GM12878 (cell line): ENCODE measurements at regions not wholly inside any gene's neighbourhood (a gene's known extent, or its start where the extent isn't known, plus 50 kb on each side); places are given as distances from the start of the nearest gene placed in this dataset.

Experiments used
- CTCF ChIP-seq, 3 experiments: IDR thresholded peaks in 2 of 3; conservative IDR thresholded peaks in 1 of 3; 2 replicates each; pipeline ENCODE4 v1.5.1; 2011; ENCODE audit warnings: low read depth in 3 of 3, low read length in 3 of 3, mild to moderate bottlenecking in 3 of 3, control low read depth in 2 of 3, moderate library complexity in 2 of 3, inconsistent platforms in 1 of 3, mixed read lengths in 1 of 3; ENCODE audit not compliant: control insufficient read depth in 2 of 3, insufficient read depth in 1 of 3; ENCODE audit errors: extremely low read depth in 1 of 3
- SIX5 ChIP-seq: IDR thresholded peaks from 2 replicates; pipeline ENCODE4 v1.6.1; 2011; ENCODE audit warnings: mild to moderate bottlenecking, low read depth, low read length, moderate library complexity; ENCODE audit not compliant: severe bottlenecking

GRCh38 chr3:39724233-39724846 is 85.1 kb upstream of the MYRIP start:
- TF ChIP-seq CTCF (IDR thresholded peaks at IDR 0.05 in 2 of 3, conservative IDR thresholded peaks at IDR 0.05 in 1 of 3; ENCODE audit: control insufficient read depth in 2 of 3, extremely low read depth in 1 of 3, insufficient read depth in 1 of 3, low read depth in 3 of 3, low read length in 3 of 3) (peak; percentile 8 to 25 (median 23); a peak in 2 of 6 replicates), SIX5 (no peak)
